ENCODE measurements at regions not wholly inside any gene's neighbourhood (a gene's known extent, or its start where the extent isn't known, plus 50 kb on each side); places are given as distances from the start of the nearest gene placed in this dataset.
"Not testable (repeated sequence)": the region's sequence is repeated elsewhere in the genome, so short reads cannot be mapped to it uniquely, and the experiment has no call there.

DNA sequence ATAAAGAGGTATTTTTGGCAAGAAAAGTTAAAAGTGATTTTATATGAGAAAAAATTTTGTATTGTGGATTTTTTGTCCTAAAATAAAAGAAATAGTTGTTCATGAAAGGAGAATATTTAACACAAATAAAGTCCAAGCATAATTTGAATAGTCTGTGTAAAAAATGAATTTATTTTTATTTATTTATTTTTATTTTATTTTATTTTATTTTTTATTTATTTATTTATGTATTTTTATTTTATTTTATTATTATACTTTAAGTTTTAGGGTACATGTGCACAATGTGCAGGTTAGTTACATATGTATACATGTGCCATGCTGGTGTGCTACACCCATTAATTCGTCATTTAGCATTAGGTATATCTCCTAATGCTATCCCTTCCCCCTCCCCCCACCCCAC lies 948.9 kb upstream of the ADGRB3 start:
- not testable (repeated sequence) for TF ChIP-seq RAD21 (conservative IDR thresholded peaks at IDR 0.05 in 1 of 2, IDR thresholded peaks at IDR 0.05 in 1 of 2); EP300 (IDR thresholded peaks at IDR 0.05); POLR2A (IDR thresholded peaks at IDR 0.05; ENCODE audit: low read length)

All from A549 (cell line).